Superior temporal gyrus (tissue), 1 donor: ENCODE measurements at regions not wholly inside any gene's neighbourhood (a gene's known extent, or its start where the extent isn't known, plus 50 kb on each side); places are given as distances from the start of the nearest gene placed in this dataset.

Experiments used
- DNase-seq: peaks from one replicate; pipeline ENCODE4 v3.0.0-alpha.2; 2016; ENCODE audit errors: extremely low spot score

DNA sequence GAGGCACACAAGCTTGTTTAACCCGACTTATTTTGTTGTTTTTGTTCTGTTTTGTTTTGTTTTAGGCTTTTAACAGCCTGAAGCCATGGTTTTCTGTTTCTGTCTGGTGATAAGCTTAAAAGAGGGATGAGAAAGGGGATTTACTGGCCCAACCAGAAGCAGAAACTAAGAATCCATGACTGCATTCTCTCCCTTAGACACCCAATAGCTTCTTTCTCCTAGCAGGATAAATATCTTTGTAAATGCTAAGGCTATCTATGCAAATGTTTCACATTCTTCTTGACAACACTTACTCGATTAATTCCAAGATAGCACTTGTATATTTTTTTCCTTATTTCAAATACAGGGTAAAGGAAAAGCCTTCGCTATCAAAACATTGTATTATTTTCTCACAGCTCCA lies 53.7 kb upstream of the SMAD1 start:
- no peak for DNase-seq

DNA sequence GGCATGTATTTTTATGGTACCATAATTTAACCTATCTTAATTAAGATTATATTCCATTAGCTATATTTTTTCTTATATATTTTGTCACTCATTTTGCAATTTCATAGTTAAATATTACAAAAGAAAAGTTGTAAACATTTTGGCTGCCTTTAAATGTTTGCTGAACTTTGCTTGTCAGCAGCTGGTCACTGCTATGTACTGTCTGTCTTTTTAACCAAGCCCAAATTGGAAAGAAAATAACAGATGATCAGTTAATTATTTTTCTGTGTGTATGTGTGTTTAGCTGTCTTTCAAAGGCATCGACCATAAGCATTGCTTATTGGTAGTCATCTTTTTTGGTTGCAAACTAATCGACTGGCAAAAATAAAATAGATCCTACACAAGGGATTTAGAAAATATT lies 54.4 kb upstream of the SMAD1 start:
- no peak for DNase-seq

DNA sequence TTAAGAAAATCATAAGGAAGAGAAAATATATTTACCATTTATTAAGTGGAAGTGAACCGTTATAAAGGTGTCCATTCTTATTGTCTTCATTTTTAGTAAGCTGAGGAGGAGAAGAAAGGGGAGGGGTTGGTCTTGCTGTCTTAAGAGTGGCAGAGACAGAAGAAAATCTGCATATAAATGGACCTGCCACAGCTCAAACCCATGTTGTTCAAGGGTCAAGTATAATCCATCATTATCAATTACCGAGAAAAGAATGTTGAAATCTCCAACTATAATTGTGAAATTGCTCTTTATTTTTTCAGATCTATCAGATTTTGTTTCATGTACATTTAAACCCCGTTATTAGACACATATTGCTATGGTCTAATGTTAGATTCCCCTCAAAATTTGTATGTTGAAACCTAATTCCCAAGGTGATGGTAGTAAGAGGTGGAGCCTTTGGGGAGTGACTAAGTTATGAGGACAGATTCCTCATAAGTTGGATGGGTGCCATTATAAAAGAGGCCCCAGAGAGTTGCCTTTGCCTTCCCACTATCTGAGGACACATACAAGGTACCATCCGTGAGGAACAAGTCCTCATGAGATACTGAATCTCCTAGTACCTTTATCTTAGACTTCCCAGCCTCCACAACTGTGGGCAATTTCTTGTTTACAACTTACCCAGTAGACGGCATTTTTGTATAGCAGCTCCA lies 58.5 kb upstream of the SMAD1 start:
- no peak for DNase-seq

DNA sequence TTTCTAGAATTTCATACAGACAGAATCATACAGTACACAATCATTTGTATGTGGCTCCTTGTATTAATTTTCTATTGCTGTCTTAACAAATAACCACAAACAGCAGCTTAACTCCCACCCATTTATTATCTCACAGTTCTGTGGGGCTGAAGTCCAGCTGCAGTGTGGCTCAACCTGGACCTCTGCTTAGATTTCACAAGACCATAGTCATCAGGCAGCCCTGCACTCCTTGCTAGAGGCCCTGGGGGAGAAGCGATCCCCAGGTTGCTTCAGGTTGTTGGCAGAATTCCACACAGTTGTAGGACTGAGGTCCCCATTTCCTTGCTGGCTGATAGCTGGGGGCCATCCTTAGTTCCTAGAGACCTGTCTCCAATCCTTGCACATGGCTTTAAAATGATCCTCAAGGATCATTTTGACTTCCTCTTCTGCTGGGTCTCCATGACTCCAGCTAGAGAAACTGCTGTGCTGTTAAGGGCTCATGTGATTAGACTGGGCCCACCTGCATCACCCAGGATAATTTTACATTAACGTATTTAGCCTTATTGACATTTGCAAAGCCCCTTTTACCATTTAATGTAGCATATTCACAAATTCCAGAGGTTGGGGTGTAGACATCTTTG lies 60.9 kb upstream of the SMAD1 start:
- no peak for DNase-seq

- no peak for DNase-seq
Measured at GRCh38 chr4:145418739-145419138, 62.9 kb upstream of the SMAD1 start.

DNA sequence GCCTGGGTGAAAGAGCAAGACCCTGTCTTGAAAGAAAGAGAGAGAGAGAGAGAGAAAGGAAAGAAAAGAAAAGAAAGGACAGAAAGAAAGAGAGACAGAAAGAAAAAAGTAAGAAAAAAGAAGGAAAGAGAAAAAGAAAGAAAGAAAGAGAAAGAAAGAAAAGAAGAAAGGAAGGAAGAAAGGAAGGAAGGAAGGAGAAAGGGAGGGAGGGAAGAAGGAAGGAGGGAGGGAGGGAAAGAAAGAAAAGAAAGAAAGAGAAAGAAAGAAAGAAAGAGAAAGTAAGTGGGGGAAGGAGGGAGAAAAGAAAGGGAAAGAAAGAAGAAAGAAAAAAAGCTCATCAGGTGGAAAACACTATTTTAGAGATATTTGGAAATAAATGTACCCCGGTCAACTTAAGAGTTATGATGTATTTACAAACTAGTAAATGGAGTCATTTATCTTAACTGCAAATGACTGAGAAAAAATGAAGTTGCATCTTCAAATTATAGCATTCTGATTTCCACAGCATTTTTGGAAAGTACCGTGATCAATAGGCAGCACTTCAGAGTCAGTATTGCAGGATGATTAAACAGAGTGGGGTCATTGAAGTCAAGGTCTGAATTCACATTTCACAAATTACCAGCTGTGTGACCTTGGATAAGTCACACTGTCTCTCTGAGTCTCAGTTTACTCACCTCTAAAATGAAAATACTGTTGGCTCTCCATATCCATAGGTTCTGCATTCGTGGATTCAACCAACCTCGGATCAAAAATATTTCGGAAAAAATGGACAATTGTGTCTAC lies 64.1 kb upstream of the SMAD1 start:
- DNase-seq, result no peak

GRCh38 chr4:145414841-145415240 lies 66.8 kb upstream of the SMAD1 start:
- no peak for DNase-seq

- DNase-seq, result no peak
Measured at GRCh38 chr4:145414226-145414625, 67.4 kb upstream of the SMAD1 start.

- no peak for DNase-seq
Measured at GRCh38 chr4:145406970-145407369, 74.7 kb upstream of the SMAD1 start.

GRCh38 chr4:145404761-145405160 lies 76.9 kb upstream of the SMAD1 start:
- no peak for DNase-seq

DNA sequence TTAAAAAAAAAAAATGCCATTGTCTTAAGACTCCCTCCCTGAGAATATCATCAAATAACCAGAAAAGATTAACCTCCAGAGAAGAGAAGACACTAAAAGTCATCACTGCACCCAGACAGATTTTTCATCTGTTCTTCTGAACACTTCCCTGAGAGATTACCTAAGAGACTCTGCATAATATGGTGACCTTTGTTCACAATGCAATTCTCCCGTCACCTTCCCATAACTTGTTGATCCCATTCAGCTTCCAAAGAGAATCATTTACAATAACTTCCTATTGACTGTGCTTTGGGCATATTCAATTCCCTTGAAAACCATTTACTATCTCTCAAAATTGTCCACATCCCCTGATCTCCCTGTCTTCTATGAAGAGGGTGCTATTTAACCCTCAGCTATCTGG lies 85.1 kb upstream of the SMAD1 start:
- no peak for DNase-seq

DNA sequence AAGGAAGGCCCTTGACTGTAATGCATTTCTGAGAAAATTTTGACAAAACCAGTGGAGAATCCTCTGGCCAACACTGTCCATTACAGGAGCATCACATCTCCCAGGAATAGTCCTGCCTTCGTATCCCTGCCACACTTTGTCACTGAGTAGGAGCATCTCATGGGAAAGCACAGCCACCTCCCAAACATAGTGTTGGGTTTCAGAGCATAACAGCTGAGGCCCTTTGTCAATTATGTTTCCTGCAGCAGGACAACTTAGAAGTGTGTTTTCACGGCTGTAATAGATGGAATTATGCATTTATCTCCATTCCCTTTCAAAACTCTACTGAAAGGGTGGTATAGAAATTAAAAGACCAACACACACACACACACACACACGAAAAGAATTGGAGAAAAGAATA lies 91.1 kb upstream of the SMAD1 start:
- DNase-seq, result no peak

DNA sequence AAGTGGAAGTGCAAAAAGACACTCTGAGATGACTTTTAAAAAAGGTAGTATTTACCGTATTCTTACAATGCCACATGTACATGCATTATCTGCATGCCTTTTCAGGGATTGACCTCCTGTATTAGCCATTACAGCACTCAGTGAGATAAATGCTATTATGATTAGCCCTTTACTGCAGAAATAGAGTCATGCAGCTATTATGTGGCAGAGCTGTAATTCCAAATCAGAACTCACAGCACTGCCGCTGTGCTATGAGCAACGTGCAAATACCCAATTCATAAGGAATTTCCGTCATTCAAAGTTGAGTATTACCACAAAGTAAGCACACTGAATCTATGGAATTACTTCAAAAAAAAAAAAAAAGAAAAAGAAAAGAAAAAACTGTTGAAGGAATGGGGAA lies 92.1 kb upstream of the SMAD1 start:
- no peak for DNase-seq

DNA sequence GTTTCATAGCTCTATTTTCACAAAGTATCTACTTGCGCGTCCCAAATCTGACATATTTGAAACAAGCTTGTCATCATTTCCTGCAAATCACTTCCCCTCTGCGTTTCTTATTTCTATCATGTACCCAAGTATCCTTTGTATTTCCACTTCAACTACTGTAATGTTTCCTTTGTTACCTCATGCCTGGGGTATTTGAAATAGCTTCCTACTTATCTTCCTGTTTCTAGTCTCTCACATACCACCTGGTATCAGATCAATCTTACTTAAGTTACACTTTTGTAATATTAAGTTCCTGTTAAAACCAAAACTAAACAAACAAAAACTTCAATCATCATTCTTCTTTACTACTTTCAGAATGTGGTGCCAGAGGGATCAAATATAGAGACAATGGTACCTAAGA lies 93.6 kb upstream of the SMAD1 start:
- DNase-seq, result no peak

GRCh38 chr4:145387079-145387478 lies 94.6 kb upstream of the SMAD1 start:
- DNase-seq, result no peak

GRCh38 chr4:145381163-145381562 lies 100.5 kb upstream of the SMAD1 start:
- no peak for DNase-seq

- DNase-seq, result no peak
Measured at GRCh38 chr4:145380123-145380522, 101.5 kb upstream of the SMAD1 start.

- DNase-seq, result no peak
Measured at GRCh38 chr4:145375416-145375815, 106.2 kb upstream of the SMAD1 start.

DNA sequence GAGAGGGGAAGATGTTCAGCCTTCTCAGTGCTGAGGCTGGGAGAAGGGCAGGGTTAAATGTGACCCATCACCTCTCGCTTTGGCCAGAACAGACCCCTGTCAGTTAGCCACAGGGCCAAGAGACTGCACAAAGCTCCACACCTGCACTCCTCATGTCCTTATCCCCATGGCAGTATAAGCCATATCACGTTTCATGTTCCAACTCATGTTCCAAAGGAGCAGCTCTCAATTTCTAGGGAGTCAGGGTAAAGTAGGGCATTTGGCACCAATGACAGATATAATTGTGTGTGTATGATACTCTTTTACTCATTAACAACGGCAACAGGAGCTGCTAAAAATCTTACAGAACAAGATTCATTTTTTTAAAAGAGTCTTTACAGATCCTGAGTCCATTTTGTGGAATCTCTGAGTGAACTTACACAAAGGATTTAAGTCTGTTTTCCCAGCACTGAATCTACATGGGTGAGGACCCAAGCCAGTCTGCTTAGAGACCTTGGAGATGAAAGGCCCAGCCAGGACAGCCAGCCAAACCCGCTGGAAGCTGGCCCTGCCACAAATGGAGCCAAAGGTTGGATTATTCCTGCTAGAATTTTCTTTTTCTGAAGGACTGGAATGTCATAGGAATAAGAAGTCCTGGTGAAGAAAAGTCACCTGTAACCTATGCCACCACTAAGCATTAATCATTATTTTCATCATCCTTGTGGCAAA lies 129.1 kb upstream of the SMAD1 start:
- DNase-seq, result peak; percentile 15

- DNase-seq, result peak; percentile 15
Measured at GRCh38 chr4:145351922-145352321, 129.7 kb upstream of the SMAD1 start.

DNA sequence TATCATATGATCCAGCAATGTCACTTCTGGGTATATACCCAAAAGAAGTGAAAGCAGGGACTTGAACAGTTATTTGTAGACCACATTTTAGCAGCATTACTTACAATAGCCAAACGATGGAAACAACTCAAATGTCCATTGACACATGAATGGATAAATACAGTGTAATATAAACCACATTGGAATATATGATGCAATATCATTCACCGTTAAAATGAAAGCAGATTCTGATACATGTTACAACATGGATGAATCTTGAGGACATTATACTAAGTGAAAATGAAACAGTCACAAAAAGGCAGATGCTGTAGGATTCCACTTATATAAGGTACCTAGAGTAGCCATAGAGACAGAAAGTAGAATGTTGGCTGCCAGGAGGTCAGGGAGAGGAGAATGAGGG lies 130.5 kb upstream of the SMAD1 start:
- DNase-seq, result no peak

DNA sequence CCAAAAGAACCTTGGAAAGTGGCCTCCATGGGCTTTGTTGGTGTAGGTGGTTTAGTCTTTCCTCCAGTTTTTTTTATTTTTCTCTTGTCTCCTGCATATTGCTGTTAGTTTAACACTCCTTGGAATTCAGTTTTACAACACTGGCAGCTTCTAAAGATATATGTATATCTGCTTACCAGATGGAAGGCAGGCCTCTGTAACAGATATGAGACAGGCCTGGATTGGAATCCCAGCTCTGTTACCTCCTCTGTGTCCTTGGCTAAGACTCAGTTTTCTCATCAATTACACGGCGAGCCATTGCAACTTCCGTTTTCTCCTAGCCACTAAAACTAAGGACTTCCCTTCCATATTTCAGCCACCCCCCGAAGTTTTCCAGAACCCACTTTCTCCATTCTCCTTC lies 133.4 kb upstream of the SMAD1 start:
- peak; percentile 14 for DNase-seq
